ENCODE measurements at regions not wholly inside any gene's neighbourhood (a gene's known extent, or its start where the extent isn't known, plus 50 kb on each side); places are given as distances from the start of the nearest gene placed in this dataset.

GRCh38 chr18:73831688-73832087 is 315.9 kb downstream of the FBXO15 start:
- ATAC-seq (ENCODE audit: low FRiP score) (no peak), DNase-seq (no peak)
- Histone ChIP-seq H3K27ac (ENCODE audit: low read depth in 1 of 2, low read length in 2 of 2) (no peak overlapping the region), H3K9me3 (ENCODE audit: control insufficient read depth, low read length) (no peaks in the 10 kb centered on the region), H3K4me1 (ENCODE audit: control insufficient read depth in 1 of 2, insufficient read depth in 2 of 2, low read length in 2 of 2) (no peaks in the 10 kb centered on the region), H3K36me3 (ENCODE audit: control insufficient read depth in 1 of 2, insufficient read depth in 2 of 2, low read length in 1 of 2) (no peaks in the 10 kb centered on the region), H3K27me3 (ENCODE audit: control insufficient read depth in 1 of 2, insufficient read depth in 2 of 2, low read length in 1 of 2) (no peaks in the 10 kb centered on the region), H3K4me3 (ENCODE audit: low read length in 2 of 2) (no peak overlapping the region)
- intact Hi-C loops (cut with DNase I), result loop anchor here in 1 of 2 donors (10.0 kb wide), 1 partner anchor 1067 kb away; no protein-coding TSS in a partner anchor
- WGBS, 2 donors, result 74 to 84% methylated on average over 6 of the region's 6 CpGs

GRCh38 chr18:73829146-73829545 is 318.5 kb downstream of the FBXO15 start:
- DNase-seq, result no peak
- no peak for ATAC-seq (ENCODE audit: low FRiP score)
- H3K36me3 ChIP-seq (ENCODE audit: control insufficient read depth in 1 of 2, insufficient read depth in 2 of 2, low read length in 1 of 2), result no peaks in the 10 kb centered on the region
- no peaks in the 10 kb centered on the region for H3K9me3 ChIP-seq (ENCODE audit: control insufficient read depth, low read length)
- no peaks in the 10 kb centered on the region for H3K4me1 ChIP-seq (ENCODE audit: control insufficient read depth in 1 of 2, insufficient read depth in 2 of 2, low read length in 2 of 2)
- no peaks in the 10 kb centered on the region for H3K27me3 ChIP-seq (ENCODE audit: control insufficient read depth in 1 of 2, insufficient read depth in 2 of 2, low read length in 1 of 2)
- 88 to 91% methylated on average over 7 of the region's 7 CpGs for WGBS, 2 donors
- H3K4me3 ChIP-seq (ENCODE audit: low read length in 2 of 2), result no peak overlapping the region
- intact Hi-C loops (cut with DNase I), result no loop called here
- H3K27ac ChIP-seq (ENCODE audit: low read depth in 1 of 2, low read length in 2 of 2), result no peak overlapping the region

- intact Hi-C loops (cut with DNase I), result no loop called here
- no peaks in the 10 kb centered on the region for H3K9me3 ChIP-seq (ENCODE audit: control insufficient read depth, low read length)
- H3K4me1 ChIP-seq (ENCODE audit: control insufficient read depth in 1 of 2, insufficient read depth in 2 of 2, low read length in 2 of 2), result no peaks in the 10 kb centered on the region
- no peak overlapping the region for H3K27ac ChIP-seq (ENCODE audit: low read depth in 1 of 2, low read length in 2 of 2)
- DNase-seq (no peak), ATAC-seq (ENCODE audit: low FRiP score) (no peak)
- H3K27me3 ChIP-seq (ENCODE audit: control insufficient read depth in 1 of 2, insufficient read depth in 2 of 2, low read length in 1 of 2), result no peaks in the 10 kb centered on the region
- 75 to 82% methylated on average over 7 of the region's 7 CpGs for WGBS, 2 donors
- no peaks in the 10 kb centered on the region for H3K36me3 ChIP-seq (ENCODE audit: control insufficient read depth in 1 of 2, insufficient read depth in 2 of 2, low read length in 1 of 2)
- H3K4me3 ChIP-seq (ENCODE audit: low read length in 2 of 2), result no peak overlapping the region
These were observed 319.8 kb downstream of the FBXO15 start for GRCh38 chr18:73827801-73828200.

GRCh38 chr18:73826098-73826497 is 321.5 kb downstream of the FBXO15 start:
- Histone ChIP-seq H3K27me3 (ENCODE audit: control insufficient read depth in 1 of 2, insufficient read depth in 2 of 2, low read length in 1 of 2) (no peaks in the 10 kb centered on the region), H3K4me1 (ENCODE audit: control insufficient read depth in 1 of 2, insufficient read depth in 2 of 2, low read length in 2 of 2) (no peaks in the 10 kb centered on the region), H3K9me3 (ENCODE audit: control insufficient read depth, low read length) (no peaks in the 10 kb centered on the region), H3K4me3 (ENCODE audit: low read length in 2 of 2) (no peak overlapping the region), H3K36me3 (ENCODE audit: control insufficient read depth in 1 of 2, insufficient read depth in 2 of 2, low read length in 1 of 2) (no peaks in the 10 kb centered on the region), H3K27ac (ENCODE audit: low read depth in 1 of 2, low read length in 2 of 2) (no peak overlapping the region)
- DNase-seq, result no peak
- intact Hi-C loops (cut with DNase I), result no loop called here
- 69 to 75% methylated on average over 2 of the region's 2 CpGs for WGBS, 2 donors
- no peak for ATAC-seq (ENCODE audit: low FRiP score)

GRCh38 chr18:73824671-73825070 is 323.0 kb downstream of the FBXO15 start:
- intact Hi-C loops (cut with DNase I), result no loop called here
- Histone ChIP-seq H3K27me3 (ENCODE audit: control insufficient read depth in 1 of 2, insufficient read depth in 2 of 2, low read length in 1 of 2) (no peaks in the 10 kb centered on the region), H3K9me3 (ENCODE audit: control insufficient read depth, low read length) (no peaks in the 10 kb centered on the region), H3K4me1 (ENCODE audit: control insufficient read depth in 1 of 2, insufficient read depth in 2 of 2, low read length in 2 of 2) (no peaks in the 10 kb centered on the region), H3K36me3 (ENCODE audit: control insufficient read depth in 1 of 2, insufficient read depth in 2 of 2, low read length in 1 of 2) (no peaks in the 10 kb centered on the region), H3K4me3 (ENCODE audit: low read length in 2 of 2) (no peak overlapping the region), H3K27ac (ENCODE audit: low read depth in 1 of 2, low read length in 2 of 2) (no peak overlapping the region)
- 67 to 71% methylated on average over 1 of the region's 1 CpG for WGBS, 2 donors
- DNase-seq (no peak), ATAC-seq (ENCODE audit: low FRiP score) (no peak)

- no peak overlapping the region for H3K4me3 ChIP-seq (ENCODE audit: low read length in 2 of 2)
- 77 to 81% methylated on average over 11 of the region's 11 CpGs for WGBS, 2 donors
- no peak overlapping the region for H3K27ac ChIP-seq (ENCODE audit: low read depth in 1 of 2, low read length in 2 of 2)
- H3K27me3 ChIP-seq (ENCODE audit: control insufficient read depth in 1 of 2, insufficient read depth in 2 of 2, low read length in 1 of 2), result no peaks in the 10 kb centered on the region
- H3K4me1 ChIP-seq (ENCODE audit: control insufficient read depth in 1 of 2, insufficient read depth in 2 of 2, low read length in 2 of 2), result no peaks in the 10 kb centered on the region
- intact Hi-C loops (cut with DNase I), result no loop called here
- peaks cover 2% of the 10 kb centered on the region for H3K9me3 ChIP-seq (ENCODE audit: control insufficient read depth, low read length)
- DNase-seq, result no peak
- H3K36me3 ChIP-seq (ENCODE audit: control insufficient read depth in 1 of 2, insufficient read depth in 2 of 2, low read length in 1 of 2), result no peaks in the 10 kb centered on the region
- no peak for ATAC-seq (ENCODE audit: low FRiP score)
These were observed 335.2 kb downstream of the FBXO15 start for GRCh38 chr18:73812423-73812822.

GRCh38 chr18:73807551-73808192 is 340.0 kb downstream of the FBXO15 start:
- Histone ChIP-seq H3K27ac (ENCODE audit: low read depth in 1 of 2, low read length in 2 of 2) (no peak overlapping the region), H3K4me1 (ENCODE audit: control insufficient read depth in 1 of 2, insufficient read depth in 2 of 2, low read length in 2 of 2) (no peaks in the 10 kb centered on the region), H3K4me3 (ENCODE audit: low read length in 2 of 2) (no peak overlapping the region), H3K36me3 (ENCODE audit: control insufficient read depth in 1 of 2, insufficient read depth in 2 of 2, low read length in 1 of 2) (no peaks in the 10 kb centered on the region), H3K27me3 (ENCODE audit: control insufficient read depth in 1 of 2, insufficient read depth in 2 of 2, low read length in 1 of 2) (no peaks in the 10 kb centered on the region), H3K9me3 (ENCODE audit: control insufficient read depth, low read length) (no peaks in the 10 kb centered on the region)
- intact Hi-C loops (cut with DNase I), result no loop called here
- ATAC-seq (ENCODE audit: low FRiP score) (no peak), DNase-seq (no peak)
- 31 to 41% methylated on average over 4 of the region's 4 CpGs for WGBS, 2 donors

- 80 to 81% methylated on average over 3 of the region's 3 CpGs for WGBS, 2 donors
- intact Hi-C loops (cut with DNase I), result no loop called here
- no peaks in the 10 kb centered on the region for H3K4me1 ChIP-seq (ENCODE audit: control insufficient read depth in 1 of 2, insufficient read depth in 2 of 2, low read length in 2 of 2)
- no peaks in the 10 kb centered on the region for H3K9me3 ChIP-seq (ENCODE audit: control insufficient read depth, low read length)
- H3K27ac ChIP-seq (ENCODE audit: low read depth in 1 of 2, low read length in 2 of 2), result no peak overlapping the region
- H3K4me3 ChIP-seq (ENCODE audit: low read length in 2 of 2), result no peak overlapping the region
- H3K27me3 ChIP-seq (ENCODE audit: control insufficient read depth in 1 of 2, insufficient read depth in 2 of 2, low read length in 1 of 2), result no peaks in the 10 kb centered on the region
- DNase-seq, result no peak
- no peak for ATAC-seq (ENCODE audit: low FRiP score)
- H3K36me3 ChIP-seq (ENCODE audit: control insufficient read depth in 1 of 2, insufficient read depth in 2 of 2, low read length in 1 of 2), result no peaks in the 10 kb centered on the region
These were observed 341.6 kb downstream of the FBXO15 start for GRCh38 chr18:73805991-73806390.

GRCh38 chr18:73797419-73797818 is 350.2 kb downstream of the FBXO15 start:
- H3K9me3 ChIP-seq (ENCODE audit: control insufficient read depth, low read length), result peaks cover 1% of the 10 kb centered on the region
- no peak for ATAC-seq (ENCODE audit: low FRiP score)
- no peak for DNase-seq
- H3K27ac ChIP-seq (ENCODE audit: low read depth in 1 of 2, low read length in 2 of 2), result no peak overlapping the region
- intact Hi-C loops (cut with DNase I), result no loop called here
- H3K27me3 ChIP-seq (ENCODE audit: control insufficient read depth in 1 of 2, insufficient read depth in 2 of 2, low read length in 1 of 2), result no peaks in the 10 kb centered on the region
- no peaks in the 10 kb centered on the region for H3K4me1 ChIP-seq (ENCODE audit: control insufficient read depth in 1 of 2, insufficient read depth in 2 of 2, low read length in 2 of 2)
- no peak overlapping the region for H3K4me3 ChIP-seq (ENCODE audit: low read length in 2 of 2)
- 87 to 95% methylated on average over 3 of the region's 3 CpGs for WGBS, 2 donors
- H3K36me3 ChIP-seq (ENCODE audit: control insufficient read depth in 1 of 2, insufficient read depth in 2 of 2, low read length in 1 of 2), result no peaks in the 10 kb centered on the region

All from aorta (tissue), 5 donors.